ENCODE measurements at regions not wholly inside any gene's neighbourhood (a gene's known extent, or its start where the extent isn't known, plus 50 kb on each side); places are given as distances from the start of the nearest gene placed in this dataset.

- ATAC-seq, result no peak
- Histone ChIP-seq H3K4me3 (no peak overlapping the region), H3K4me1 (no peaks in the 10 kb centered on the region), H3K9me3 (no peaks in the 10 kb centered on the region), H3K27ac (no peak overlapping the region), H3K4me2 (no peak overlapping the region)
- TF ChIP-seq SREBF2 (IDR thresholded peaks at IDR 0.05) (no peak), BHLHE40 (IDR thresholded peaks at IDR 0.05; ENCODE audit: low read depth, low read length) (no peak), CBX8 (IDR thresholded peaks at IDR 0.05) (no peak), ZFP36 (IDR thresholded peaks at IDR 0.05; ENCODE audit: borderline replicate concordance, partially characterized antibody) (no peak), E2F6 (IDR thresholded peaks at IDR 0.05; ENCODE audit: borderline replicate concordance, low read depth) (no peak), HOXB13 (CRISPR knock-in tag; IDR thresholded peaks at IDR 0.05; ENCODE audit: low read depth) (no peak), RNF2 (IDR thresholded peaks at IDR 0.05; ENCODE audit: borderline replicate concordance, low read depth) (no peak), HEYL (CRISPR knock-in tag; IDR thresholded peaks at IDR 0.05) (no peak), NFE2L2 (conservative IDR thresholded peaks at IDR 0.05; ENCODE audit: low read length) (no peak), FOSB (CRISPR knock-in tag; IDR thresholded peaks at IDR 0.05) (no peak), HOXA7 (CRISPR knock-in tag; IDR thresholded peaks at IDR 0.05) (no peak), MAFK (IDR thresholded peaks at IDR 0.05; ENCODE audit: partially characterized antibody) (no peak), ATOH8 (CRISPR knock-in tag; IDR thresholded peaks at IDR 0.05; ENCODE audit: low read depth) (no peak), KDM1A (IDR thresholded peaks at IDR 0.05; ENCODE audit: low read depth) (no peak), USF2 (IDR thresholded peaks at IDR 0.05) (no peak), RARB (CRISPR knock-in tag; IDR thresholded peaks at IDR 0.05) (no peak), FOXS1 (CRISPR knock-in tag; IDR thresholded peaks at IDR 0.05) (no peak), ZSCAN20 (CRISPR knock-in tag; IDR thresholded peaks at IDR 0.05) (no peak), CBX2 (IDR thresholded peaks at IDR 0.05; ENCODE audit: borderline replicate concordance, low read depth) (no peak), RFX5 (IDR thresholded peaks at IDR 0.05) (no peak)
- CTCF ChIA-PET, result no interaction called here
- no peak for FAIRE-seq
- POLR2A ChIA-PET, result no interaction called here
- 74% methylated on average over 3 of the region's 3 CpGs for WGBS (ENCODE audit: missing lambda C conversion rate)
- no peak for DNase-seq (ENCODE audit: low read depth in 1 of 2, low spot score in 1 of 2)
Observed at GRCh38 chr13:86932776-86933334, 738.3 kb upstream of the SLITRK5 start.

GRCh38 chr13:86933676-86934075 is 737.5 kb upstream of the SLITRK5 start:
- ATAC-seq, result no peak
- no peak for DNase-seq (ENCODE audit: low read depth in 1 of 2, low spot score in 1 of 2)
- ChIA-PET POLR2A (no interaction called here), CTCF (no interaction called here)
- WGBS (ENCODE audit: missing lambda C conversion rate), result 65% methylated on average over 3 of the region's 3 CpGs
- Histone ChIP-seq H3K4me1 (no peaks in the 10 kb centered on the region), H3K9me3 (no peaks in the 10 kb centered on the region), H3K4me3 (no peak overlapping the region), H3K27ac (no peak overlapping the region), H3K4me2 (no peak overlapping the region)
- TF ChIP-seq EHMT2 (IDR thresholded peaks at IDR 0.05; ENCODE audit: low read depth) (no peak), E2F6 (IDR thresholded peaks at IDR 0.05; ENCODE audit: borderline replicate concordance, low read depth) (no peak), PHF8 (IDR thresholded peaks at IDR 0.05; ENCODE audit: borderline replicate concordance, low read depth) (no peak)
- no peak for FAIRE-seq

GRCh38 chr13:86937316-86937715 is 733.9 kb upstream of the SLITRK5 start:
- Histone ChIP-seq H3K4me2 (no peak overlapping the region), H3K4me1 (no peaks in the 10 kb centered on the region), H3K27ac (no peak overlapping the region), H3K4me3 (no peak overlapping the region), H3K9me3 (no peaks in the 10 kb centered on the region)
- no peak for ATAC-seq
- TF ChIP-seq KDM1A (IDR thresholded peaks at IDR 0.05; ENCODE audit: low read depth) (no peak), HEYL (CRISPR knock-in tag; IDR thresholded peaks at IDR 0.05) (no peak), PHF8 (IDR thresholded peaks at IDR 0.05; ENCODE audit: borderline replicate concordance, low read depth) (no peak), ZFP36 (IDR thresholded peaks at IDR 0.05; ENCODE audit: borderline replicate concordance, partially characterized antibody) (no peak), GATA3 (IDR thresholded peaks at IDR 0.05; ENCODE audit: borderline replicate concordance) (no peak), EHF (CRISPR knock-in tag; IDR thresholded peaks at IDR 0.05) (no peak), SREBF2 (IDR thresholded peaks at IDR 0.05) (no peak), HOXA7 (CRISPR knock-in tag; IDR thresholded peaks at IDR 0.05) (no peak), CEBPB (IDR thresholded peaks at IDR 0.05) (no peak)
- ChIA-PET CTCF (no interaction called here), POLR2A (no interaction called here)
- FAIRE-seq, result no peak
- no peak for DNase-seq (ENCODE audit: low read depth in 1 of 2, low spot score in 1 of 2)
- 91% methylated on average over 2 of the region's 2 CpGs for WGBS (ENCODE audit: missing lambda C conversion rate)
